ENCODE measurements at regions not wholly inside any gene's neighbourhood (a gene's known extent, or its start where the extent isn't known, plus 50 kb on each side); places are given as distances from the start of the nearest gene placed in this dataset.

DNA sequence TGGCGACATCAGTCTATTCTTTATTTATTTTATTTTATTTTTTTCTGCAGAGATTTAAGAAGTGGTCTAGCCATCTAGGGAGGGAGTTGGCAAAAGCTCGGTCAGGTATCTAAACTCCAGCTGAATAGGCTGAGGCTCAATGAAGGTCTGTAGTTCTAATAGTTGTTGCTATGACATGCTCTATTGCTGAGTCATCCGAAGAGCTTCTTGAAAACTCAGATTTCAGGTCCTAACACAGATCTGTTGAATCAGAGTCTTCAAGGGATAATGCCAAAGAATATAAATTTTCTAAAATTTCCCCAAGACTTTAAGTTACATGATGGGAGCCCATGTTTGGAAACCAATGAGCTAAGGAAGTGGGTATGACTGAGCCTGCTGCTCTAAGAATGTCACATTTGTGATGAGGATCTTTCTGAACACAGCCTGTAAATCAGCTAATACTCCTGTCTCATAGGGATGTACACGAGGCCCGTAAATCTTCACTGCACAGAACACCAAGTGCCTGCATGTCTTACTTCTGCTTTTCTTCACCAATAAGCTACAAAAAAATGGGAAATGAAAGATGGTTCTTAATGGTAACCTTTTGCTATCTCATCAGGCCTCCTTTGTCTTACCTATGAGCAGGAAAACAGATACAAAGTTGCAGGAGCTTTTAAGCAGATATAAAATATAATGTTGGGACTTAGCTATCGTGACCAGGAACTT is 901.4 kb upstream of the API5 start:
- TF ChIP-seq POLR2A (IDR thresholded peaks at IDR 0.05): no peak
- TF ChIP-seq, protein P1, sequence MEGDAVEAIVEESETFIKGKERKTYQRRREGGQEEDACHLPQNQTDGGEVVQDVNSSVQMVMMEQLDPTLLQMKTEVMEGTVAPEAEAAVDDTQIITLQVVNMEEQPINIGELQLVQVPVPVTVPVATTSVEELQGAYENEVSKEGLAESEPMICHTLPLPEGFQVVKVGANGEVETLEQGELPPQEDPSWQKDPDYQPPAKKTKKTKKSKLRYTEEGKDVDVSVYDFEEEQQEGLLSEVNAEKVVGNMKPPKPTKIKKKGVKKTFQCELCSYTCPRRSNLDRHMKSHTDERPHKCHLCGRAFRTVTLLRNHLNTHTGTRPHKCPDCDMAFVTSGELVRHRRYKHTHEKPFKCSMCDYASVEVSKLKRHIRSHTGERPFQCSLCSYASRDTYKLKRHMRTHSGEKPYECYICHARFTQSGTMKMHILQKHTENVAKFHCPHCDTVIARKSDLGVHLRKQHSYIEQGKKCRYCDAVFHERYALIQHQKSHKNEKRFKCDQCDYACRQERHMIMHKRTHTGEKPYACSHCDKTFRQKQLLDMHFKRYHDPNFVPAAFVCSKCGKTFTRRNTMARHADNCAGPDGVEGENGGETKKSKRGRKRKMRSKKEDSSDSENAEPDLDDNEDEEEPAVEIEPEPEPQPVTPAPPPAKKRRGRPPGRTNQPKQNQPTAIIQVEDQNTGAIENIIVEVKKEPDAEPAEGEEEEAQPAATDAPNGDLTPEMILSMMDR (IDR thresholded peaks at IDR 0.05): no peak

All from esophagus squamous epithelium (tissue), 4 donors.